HCT116 (cell line): ENCODE measurements at regions not wholly inside any gene's neighbourhood (a gene's known extent, or its start where the extent isn't known, plus 50 kb on each side); places are given as distances from the start of the nearest gene placed in this dataset.

Experiments used
- ATAC-seq: fragments of 200-7000 bp; cut with Tn5 transposase; 2 replicates; pipeline ENCODE4 v1.9.1; 2020; ENCODE audit warnings: mild to moderate bottlenecking, moderate library complexity
- BruUV-seq: library from RNA; stranded (reverse); fragments of 400-500 nt; replicated peaks from 2 replicates; lab custom pipeline; 2021; lab: Mats Ljungman, UMichigan
- CTCF ChIA-PET: fragments of 300-600 bp; sonication (Branson Sonifier 250); formaldehyde crosslinking; loops from one replicate; lab custom pipeline; 2021; ENCODE audit warnings: antibody characterized with exemption; lab: Charles Lee
- POLR2A ChIA-PET: fragments of 300-600, 350-600 bp; sonication (Branson Sonifier 250); formaldehyde crosslinking; loops from one replicate; lab custom pipeline; 2021; ENCODE audit warnings: antibody characterized with exemption; lab: Charles Lee
- RAD21 ChIA-PET, 2 experiments: fragments of 300-600 bp; sonication (Branson Sonifier 250); formaldehyde crosslinking; loops; one replicate each; lab custom pipeline; 2023; ENCODE audit warnings: low total read pairs in 2 of 2; ENCODE audit not compliant: uncharacterized antibody in 2 of 2, unreplicated experiment in 2 of 2, low non-redundant PET in 1 of 2; lab: Charles Lee
- DNase-seq: peaks from one replicate; pipeline ENCODE4 v3.0.0-alpha.2; 2010; ENCODE audit warnings: low read depth, low spot score
- H2AFZ ChIP-seq: fragments of 200-600 bp; shearing (Covaris generic), sonication (generic); 2 replicates; pipeline ENCODE4 v1.6.1; 2017; ENCODE audit warnings: low read depth, mixed run types, mixed read lengths, antibody characterized with exemption, low read length; ENCODE audit not compliant: poor library complexity, severe bottlenecking
- H3K27ac ChIP-seq: 2 replicates; pipeline ENCODE4 v1.5.1; 2012; ENCODE audit warnings: low read depth, low read length
- H3K27me3 ChIP-seq: fragments of 200-600 bp; sonication (generic); 2 replicates; pipeline ENCODE4 v1.6.1; 2016; ENCODE audit warnings: mixed run types, low read length, mixed read lengths; ENCODE audit not compliant: insufficient read depth
- H3K36me3 ChIP-seq, 2 experiments: fragments of 200-500 bp in 1 of 2; fragments of 200-600 bp in 1 of 2; sonication (Bioruptor generic) in 1 of 2; sonication (generic) in 1 of 2; 2 replicates each; pipeline versions ENCODE4 v1.5.1 to v1.6.1; 2014 to 2016; ENCODE audit warnings: low read length in 2 of 2, inconsistent platforms in 1 of 2, mixed read lengths in 1 of 2, mixed run types in 1 of 2; ENCODE audit not compliant: insufficient read depth in 2 of 2, control insufficient read depth in 1 of 2
- H3K4me1 ChIP-seq, 2 experiments: fragments of 200-600 bp in 1 of 2; sonication (generic) in 1 of 2; 2 replicates each; pipeline versions ENCODE4 v1.5.1 to v1.6.1; 2012 to 2017; ENCODE audit warnings: low read length in 2 of 2, inconsistent platforms in 1 of 2, mild to moderate bottlenecking in 1 of 2, mixed read lengths in 1 of 2, mixed run types in 1 of 2, moderate library complexity in 1 of 2; ENCODE audit not compliant: insufficient read depth in 2 of 2, control insufficient read depth in 1 of 2
- H3K4me2 ChIP-seq: fragments of 200-600 bp; sonication (generic); 2 replicates; pipeline ENCODE4 v1.6.1; 2017; ENCODE audit warnings: mixed run types, low read length, mixed read lengths
- H3K4me3 ChIP-seq, 2 experiments: fragments of 200-600 bp in 1 of 2; sonication (generic) in 1 of 2; replicated peaks in 1 of 2; 2 replicates each; pipeline ENCODE4 v1.5.1; 2011 to 2016; ENCODE audit warnings: low read length in 2 of 2, control low read depth in 1 of 2, low read depth in 1 of 2, mild to moderate bottlenecking in 1 of 2, mixed read lengths in 1 of 2, mixed run types in 1 of 2
- H3K79me2 ChIP-seq: fragments of 200-600 bp; sonication (generic); 2 replicates; pipeline ENCODE4 v1.6.1; 2017; ENCODE audit warnings: mild to moderate bottlenecking, mixed run types, low read length, moderate library complexity, mixed read lengths; ENCODE audit not compliant: insufficient read depth
- H3K9ac ChIP-seq: fragments of 200-600 bp; sonication (generic); 2 replicates; pipeline ENCODE4 v1.6.1; 2016; ENCODE audit warnings: low read length, mixed read lengths
- H3K9me2 ChIP-seq: fragments of 200-600 bp; sonication (generic), shearing (Covaris generic); 2 replicates; pipeline ENCODE4 v1.6.1; 2017; ENCODE audit warnings: mixed run types, mild to moderate bottlenecking, moderate library complexity; ENCODE audit not compliant: insufficient read depth
- H3K9me3 ChIP-seq, 2 experiments: fragments of 200-500 bp in 1 of 2; fragments of 200-600 bp in 1 of 2; sonication (Bioruptor generic) in 1 of 2; sonication (generic) in 1 of 2; 2 replicates each; pipeline ENCODE4 v1.6.1; 2014 to 2017; ENCODE audit warnings: low read length in 2 of 2, mixed read lengths in 2 of 2, inconsistent platforms in 1 of 2, low read depth in 1 of 2, mild to moderate bottlenecking in 1 of 2, mixed run types in 1 of 2, moderate library complexity in 1 of 2; ENCODE audit not compliant: control insufficient read depth in 1 of 2, insufficient read depth in 1 of 2
- H4K20me1 ChIP-seq: fragments of 200-600 bp; sonication (generic), shearing (Covaris generic); 2 replicates; pipeline ENCODE4 v1.6.1; 2017; ENCODE audit warnings: mixed run types, mild to moderate bottlenecking, moderate library complexity; ENCODE audit not compliant: insufficient read depth
- EGR1 ChIP-seq: IDR thresholded peaks from 2 replicates; pipeline ENCODE4 v1.6.1; 2012; ENCODE audit warnings: low read depth
- ELF1 ChIP-seq: IDR thresholded peaks from 2 replicates; pipeline ENCODE4 v1.6.1; 2012; ENCODE audit warnings: low read depth, borderline replicate concordance
- EZH2 ChIP-seq: fragments of 200-600 bp; sonication (generic); IDR thresholded peaks from 2 replicates; pipeline ENCODE4 v1.6.1; 2017; ENCODE audit warnings: antibody characterized with exemption, mixed run types
- JUND ChIP-seq: IDR thresholded peaks from 2 replicates; pipeline ENCODE4 v1.6.1; 2012
- MAX ChIP-seq: IDR thresholded peaks from 2 replicates; pipeline ENCODE4 v1.6.1; 2012
- POLR2A ChIP-seq: IDR thresholded peaks from 2 replicates; pipeline ENCODE4 v1.7.0; 2011; ENCODE audit warnings: borderline replicate concordance; ENCODE audit not compliant: insufficient read depth, insufficient read length; ENCODE audit errors: extremely low read depth
- RAD21 ChIP-seq: IDR thresholded peaks from 2 replicates; pipeline ENCODE4 v1.6.1; 2012; ENCODE audit warnings: low read depth, mild to moderate bottlenecking
- REST ChIP-seq: IDR thresholded peaks from 2 replicates; pipeline ENCODE4 v1.6.1; 2012; ENCODE audit warnings: low read depth
- SRF ChIP-seq: IDR thresholded peaks from 2 replicates; pipeline ENCODE4 v1.6.1; 2012; ENCODE audit warnings: low read depth
- TCF7L2 ChIP-seq: IDR thresholded peaks from 2 replicates; pipeline ENCODE4 v1.7.0; 2011; ENCODE audit warnings: borderline replicate concordance, inconsistent platforms; ENCODE audit not compliant: insufficient read depth, insufficient read length; ENCODE audit errors: extremely low read depth
- YY1 ChIP-seq: IDR thresholded peaks from 2 replicates; pipeline ENCODE4 v1.6.1; 2011; ENCODE audit warnings: low read length, low read depth, moderate library complexity, mild to moderate bottlenecking; ENCODE audit not compliant: insufficient replicate concordance; ENCODE audit errors: extremely low read depth
- ZBTB33 ChIP-seq: IDR thresholded peaks from 2 replicates; pipeline ENCODE4 v1.6.1; 2011; ENCODE audit warnings: mild to moderate bottlenecking, low read length, moderate library complexity; ENCODE audit not compliant: insufficient replicate concordance; ENCODE audit errors: extremely low read depth
- ZFX ChIP-seq: fragments of 450-650 bp; IDR thresholded peaks from 2 replicates; pipeline ENCODE4 v1.6.1; 2017
- ZNF274 ChIP-seq: fragments of 200-500 bp; sonication (Bioruptor generic); IDR thresholded peaks from 2 replicates; pipeline ENCODE4 v1.6.1; 2014; ENCODE audit warnings: mild to moderate bottlenecking, low read depth, low read length, inconsistent platforms
- intact Hi-C: fragments of 100-400 bp; cut with micrococcal nuclease; formaldehyde crosslinking; loops from 2 replicates; pipeline ENCODE4 v1.10.0; 2022

GRCh38 chr4:89614155-89614554, 222.8 kb downstream of the SNCA start:
- Histone ChIP-seq H3K79me2 (no peaks in the 10 kb centered on the region), H2AFZ (no peak overlapping the region), H3K4me1 (no peaks in the 10 kb centered on the region), H3K36me3 (no peaks in the 10 kb centered on the region), H3K9ac (no peak overlapping the region), H3K9me2 (no peaks in the 10 kb centered on the region), H3K27me3 (no peaks in the 10 kb centered on the region), H3K4me2 (no peak overlapping the region), H3K27ac (no peak overlapping the region), H3K4me3 (no peak overlapping the region), H3K9me3 (no peaks in the 10 kb centered on the region), H4K20me1 (no peaks in the 10 kb centered on the region)
- intact Hi-C loops, result no loop called here
- BruUV-seq, result no TSS peak
- ChIA-PET CTCF (no interaction called here), POLR2A (no interaction called here), RAD21 (no interaction called here)
- no peak for DNase-seq
- TF ChIP-seq JUND (no peak), ZBTB33 (no peak), POLR2A (no peak), REST (no peak), SRF (no peak), TCF7L2 (no peak), ZFX (no peak), ELF1 (no peak), MAX (no peak), YY1 (no peak), EZH2 (no peak), EGR1 (no peak), RAD21 (no peak), ZNF274 (no peak)
- no peak for ATAC-seq
